GM18507 (cell line): ENCODE measurements at regions not wholly inside any gene's neighbourhood (a gene's known extent, or its start where the extent isn't known, plus 50 kb on each side); places are given as distances from the start of the nearest gene placed in this dataset.

Experiments
- DNase-seq: peaks from one replicate; pipeline ENCODE4 v3.0.0; 2011; ENCODE audit warnings: low read depth; ENCODE audit not compliant: insufficient read length; ENCODE audit errors: extremely low spot score
- FAIRE-seq: peaks from 2 replicates; lab custom pipeline; 2011; peaks lifted over from hg19 to GRCh38; lab: Jason Lieb, UNC

DNA sequence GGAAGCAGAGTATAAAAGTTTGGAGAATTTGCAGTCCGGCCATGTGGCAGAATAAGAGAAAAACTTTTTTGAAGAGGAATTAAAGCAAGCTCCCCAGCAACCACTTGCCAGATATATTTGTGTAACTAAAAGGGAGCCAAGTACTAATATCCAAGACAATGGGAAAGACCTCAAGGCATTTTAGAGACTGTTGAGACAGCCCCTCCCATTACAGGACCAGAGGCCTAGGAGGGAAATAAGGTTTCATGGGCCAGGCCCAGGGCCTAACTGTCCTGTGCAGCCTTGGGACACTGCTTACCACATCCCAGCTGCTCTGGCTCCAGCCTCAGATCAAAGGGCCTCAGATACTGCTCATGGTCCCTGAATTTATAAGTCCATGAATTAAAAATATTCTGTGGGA, 659.4 kb downstream of the PCDH19 start:
- no peak for DNase-seq
- FAIRE-seq = no peak

DNA sequence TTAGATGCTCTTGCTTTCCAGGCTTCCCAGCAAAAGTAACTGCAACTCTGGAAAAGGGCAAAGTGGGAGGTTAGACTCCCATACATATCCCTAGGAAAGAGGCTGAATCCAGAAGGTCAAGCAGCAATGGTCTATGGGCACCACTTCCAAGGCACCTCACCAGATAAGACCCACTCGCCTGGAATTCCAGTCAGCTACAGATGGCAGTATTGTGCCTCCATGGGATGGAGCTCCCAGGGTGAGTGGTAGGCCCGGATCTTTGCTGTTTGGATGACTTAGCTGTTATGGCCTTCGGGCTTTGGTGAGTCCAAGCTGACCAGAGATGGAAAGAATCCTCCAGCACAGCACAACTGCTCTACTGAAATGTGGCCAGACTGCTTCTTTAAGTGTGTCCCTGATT, 688.0 kb downstream of the PCDH19 start:
- FAIRE-seq (no peak), DNase-seq (no peak)

GRCh38 chrX:99719140-99719539, 690.9 kb downstream of the PCDH19 start:
- no peak for DNase-seq
- no peak for FAIRE-seq

DNA sequence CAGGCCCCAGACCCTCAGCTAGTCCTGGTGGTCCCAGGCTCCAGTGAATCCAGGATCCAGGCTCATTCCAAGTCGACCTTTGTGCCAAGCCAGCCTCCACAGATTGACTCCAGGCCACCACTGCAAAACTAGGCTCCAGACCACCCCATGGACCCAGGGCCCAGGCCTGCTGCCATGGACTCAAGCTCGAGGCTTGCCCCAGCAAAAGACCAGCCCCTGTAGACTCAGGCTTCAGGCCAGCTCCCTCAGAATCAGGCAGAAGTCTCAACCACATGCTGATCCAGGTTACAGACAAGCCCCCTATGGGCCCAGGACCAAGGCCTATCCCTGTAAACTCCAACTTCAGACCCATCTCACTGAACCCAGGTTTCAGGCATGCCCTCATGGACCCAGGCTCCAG, 692.4 kb downstream of the PCDH19 start:
- FAIRE-seq (no peak), DNase-seq (no peak)

- DNase-seq (no peak), FAIRE-seq (no peak)
Observed at GRCh38 chrX:99705701-99706100, 704.4 kb downstream of the PCDH19 start.

GRCh38 chrX:99703473-99703872, 706.6 kb downstream of the PCDH19 start:
- DNase-seq (no peak), FAIRE-seq (no peak)

DNA sequence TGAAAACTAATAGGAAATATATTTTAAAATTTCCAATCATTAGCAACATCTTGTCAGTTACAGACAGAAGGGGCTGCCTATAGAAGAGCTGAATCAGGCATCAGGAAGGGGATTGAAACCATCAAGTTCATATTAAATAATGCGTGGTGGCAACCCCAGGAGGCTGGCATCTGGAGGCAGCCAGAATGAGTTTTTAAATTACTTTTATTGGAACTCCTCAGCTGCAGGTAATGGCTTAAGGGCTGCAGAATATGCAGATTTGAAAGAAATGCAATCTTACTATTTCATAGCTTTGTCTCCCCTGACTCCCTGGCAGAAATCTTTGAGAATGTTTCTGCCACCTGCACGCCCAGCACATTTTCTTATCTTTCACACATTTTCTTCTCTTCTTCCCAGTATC, 711.6 kb downstream of the PCDH19 start:
- FAIRE-seq (no peak), DNase-seq (no peak)

GRCh38 chrX:99663136-99663535, 746.9 kb downstream of the PCDH19 start:
- DNase-seq (no peak), FAIRE-seq (no peak)

DNA sequence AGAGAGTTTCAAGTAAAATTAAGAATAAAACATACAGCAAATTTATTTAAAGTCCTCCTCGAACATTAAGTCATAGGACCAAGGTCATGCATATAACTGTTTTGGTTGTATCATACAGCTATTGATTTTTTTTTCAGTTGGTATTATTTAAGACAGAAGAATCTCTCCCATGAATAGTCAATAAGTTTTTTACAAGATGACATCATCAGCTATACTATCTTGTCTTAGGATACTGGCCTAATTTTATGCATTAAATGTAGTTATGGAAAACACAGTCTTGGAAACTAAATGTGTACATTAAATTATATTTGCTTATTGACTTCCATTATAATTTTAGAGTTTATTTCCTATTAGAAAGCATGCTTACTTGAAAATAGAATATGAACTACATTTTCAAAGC, 755.9 kb downstream of the PCDH19 start:
- FAIRE-seq = no peak
- no peak for DNase-seq

- DNase-seq (no peak), FAIRE-seq (no peak)
Observed at GRCh38 chrX:99653352-99653751, 756.7 kb downstream of the PCDH19 start.

GRCh38 chrX:99613041-99613440, 797.0 kb downstream of the PCDH19 start:
- FAIRE-seq = no peak
- no peak for DNase-seq

DNA sequence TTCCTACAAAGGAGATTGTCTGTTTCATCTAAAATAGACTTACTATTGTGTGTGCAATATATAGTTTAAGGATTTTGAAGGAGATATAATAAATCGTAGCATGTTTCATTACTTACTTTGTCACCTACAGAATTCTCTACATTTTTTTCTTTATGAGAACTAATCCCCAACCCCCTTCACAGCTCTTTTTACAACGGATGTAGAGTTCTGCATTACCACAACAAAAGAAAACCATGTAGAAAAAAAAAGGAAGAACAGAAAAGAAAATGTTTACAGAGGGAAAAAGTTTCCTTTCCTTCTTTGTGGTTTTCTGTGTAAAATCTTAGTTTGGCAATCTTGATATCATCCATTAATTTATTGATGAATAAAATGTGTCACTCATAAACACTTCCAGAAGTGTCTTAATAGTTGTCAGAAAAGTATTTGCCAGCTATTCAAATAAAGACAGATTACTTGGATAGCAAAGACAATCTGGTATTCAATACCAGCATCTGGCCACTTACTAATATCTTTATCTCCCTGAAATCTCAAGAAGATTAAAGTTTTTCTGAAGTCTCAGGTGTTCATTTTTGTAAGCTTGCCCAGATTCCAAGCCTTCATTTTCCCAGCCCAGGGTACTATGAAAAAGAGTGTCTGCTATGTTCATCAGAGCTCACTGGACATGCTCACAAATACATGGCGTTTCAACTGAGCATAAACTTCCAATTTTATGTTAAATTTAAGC, 806.8 kb downstream of the PCDH19 start:
- FAIRE-seq (peak; percentile 26), DNase-seq (no peak)

DNA sequence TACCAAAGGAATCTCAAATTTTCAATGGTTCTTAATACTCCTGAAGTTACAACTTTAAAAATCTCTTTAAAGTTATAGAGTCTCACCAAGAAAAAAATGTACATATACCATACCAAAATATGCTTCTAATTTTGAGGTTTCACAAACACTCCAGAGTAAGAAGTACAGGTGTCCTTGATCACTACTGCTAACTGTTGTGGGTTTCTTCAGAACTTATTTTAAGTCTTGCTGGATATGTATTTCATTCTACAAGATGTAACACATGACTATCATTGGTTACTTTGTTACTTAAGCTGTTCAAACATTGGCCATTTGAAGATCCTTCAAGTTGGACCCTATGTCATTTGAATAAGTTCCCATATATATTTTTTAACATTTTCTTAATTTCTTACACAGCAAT, 808.0 kb downstream of the PCDH19 start:
- DNase-seq = no peak
- FAIRE-seq = no peak

- DNase-seq (no peak), FAIRE-seq (no peak)
Observed at GRCh38 chrX:99588936-99589335, 821.1 kb downstream of the PCDH19 start.

DNA sequence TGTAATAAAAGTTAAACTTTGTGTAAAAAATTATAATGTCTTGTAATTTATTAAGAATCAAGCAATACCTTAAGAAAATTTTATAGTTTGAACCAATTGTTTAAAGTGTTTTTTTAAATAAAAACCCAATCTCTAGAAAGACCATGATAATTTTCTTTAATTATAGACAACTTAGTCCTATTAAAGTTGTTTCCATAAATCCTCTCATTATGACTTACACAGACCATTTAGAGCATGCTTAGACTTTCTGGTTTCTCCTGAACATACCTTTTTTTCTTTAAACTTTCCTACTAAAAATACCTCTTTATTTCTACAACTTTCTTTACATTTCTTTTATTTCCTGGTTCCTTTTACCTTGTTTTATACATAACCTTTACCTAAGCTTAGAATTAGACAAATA, 837.4 kb downstream of the PCDH19 start:
- no peak for FAIRE-seq
- no peak for DNase-seq

GRCh38 chrX:99549381-99549780, 860.7 kb downstream of the PCDH19 start:
- FAIRE-seq (no peak), DNase-seq (no peak)

GRCh38 chrX:99522450-99522849, 887.6 kb downstream of the PCDH19 start:
- DNase-seq (no peak), FAIRE-seq (no peak)

DNA sequence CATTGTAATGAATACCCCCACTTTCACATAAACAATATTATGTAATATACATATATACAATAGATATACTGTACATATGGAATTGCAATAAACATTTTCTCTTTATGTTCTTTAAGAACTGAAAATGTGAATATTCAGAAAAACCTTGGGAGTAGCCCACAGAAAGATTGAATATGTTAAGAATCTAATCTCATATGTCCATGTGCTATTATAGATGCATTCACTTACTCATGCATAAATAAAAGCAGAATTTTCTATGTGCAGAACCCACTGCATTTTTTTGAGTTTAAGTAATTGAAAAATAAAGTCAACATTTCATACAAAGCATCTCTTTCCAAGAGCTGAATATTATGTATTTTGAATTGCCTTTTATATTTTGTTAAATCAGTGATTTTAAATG, 902.3 kb downstream of the PCDH19 start:
- FAIRE-seq (no peak), DNase-seq (no peak)

DNA sequence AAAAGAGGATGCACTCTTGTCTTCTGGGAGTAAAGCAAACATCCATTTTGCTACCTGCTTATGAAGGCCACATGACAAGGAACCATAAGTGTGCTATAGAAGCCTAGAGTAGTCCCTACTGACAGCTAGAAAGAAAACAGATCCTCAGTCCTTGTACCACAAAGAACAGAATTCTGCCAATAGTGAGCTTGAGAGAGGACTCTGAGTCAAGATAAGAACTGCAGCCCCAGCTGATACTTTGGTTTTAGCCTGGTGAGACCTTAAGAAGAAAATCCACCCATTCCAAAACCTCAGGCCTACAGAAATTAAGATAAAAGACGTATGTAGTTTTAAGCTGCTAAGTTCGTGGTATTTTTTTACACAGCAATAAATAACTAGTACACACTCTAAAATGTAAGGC, 914.6 kb downstream of the PCDH19 start:
- no peak for FAIRE-seq
- DNase-seq = no peak

DNA sequence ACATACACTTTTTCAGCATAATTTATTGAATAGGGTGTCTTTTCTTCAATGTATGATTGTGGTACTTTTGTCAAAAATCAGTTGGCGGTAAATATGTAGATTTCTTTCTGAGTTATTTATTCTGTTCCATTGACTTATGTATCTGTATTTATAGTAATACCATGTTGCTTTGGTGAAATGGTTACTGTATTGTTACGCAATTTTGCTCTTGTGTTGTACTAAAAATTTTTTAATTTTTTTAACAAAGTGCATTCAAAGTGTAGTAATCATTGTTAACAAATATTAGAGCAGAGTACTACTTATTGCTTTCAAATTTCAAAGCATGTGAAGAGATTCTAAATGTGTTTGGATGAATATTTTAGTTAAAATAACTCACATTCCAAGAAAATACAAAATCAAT, 915.4 kb downstream of the PCDH19 start:
- no peak for DNase-seq
- no peak for FAIRE-seq

DNA sequence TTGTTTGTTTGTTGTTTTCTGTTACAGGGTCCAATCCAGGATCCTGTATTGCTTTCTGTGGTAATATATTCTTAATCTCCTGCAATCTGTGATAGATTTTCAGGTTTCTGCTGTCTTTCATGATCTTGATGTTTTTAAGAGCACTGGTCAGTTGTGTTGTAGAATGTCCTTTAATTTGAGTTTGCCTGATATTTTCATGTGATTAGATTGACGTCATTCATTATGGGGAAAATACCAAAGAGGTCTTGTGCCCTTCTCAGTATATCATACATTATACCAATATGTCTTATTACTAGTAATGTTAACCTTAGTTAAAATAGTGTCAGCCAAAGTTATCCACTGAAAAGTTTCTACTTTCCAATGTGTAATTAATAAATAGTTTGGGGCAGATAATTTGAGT, 929.3 kb downstream of the PCDH19 start:
- DNase-seq (no peak), FAIRE-seq (no peak)

- no peak for FAIRE-seq
- no peak for DNase-seq
Observed at GRCh38 chrX:99469439-99469838, 940.6 kb downstream of the PCDH19 start.
